ENCODE measurements at regions not wholly inside any gene's neighbourhood (a gene's known extent, or its start where the extent isn't known, plus 50 kb on each side); places are given as distances from the start of the nearest gene placed in this dataset.

DNA sequence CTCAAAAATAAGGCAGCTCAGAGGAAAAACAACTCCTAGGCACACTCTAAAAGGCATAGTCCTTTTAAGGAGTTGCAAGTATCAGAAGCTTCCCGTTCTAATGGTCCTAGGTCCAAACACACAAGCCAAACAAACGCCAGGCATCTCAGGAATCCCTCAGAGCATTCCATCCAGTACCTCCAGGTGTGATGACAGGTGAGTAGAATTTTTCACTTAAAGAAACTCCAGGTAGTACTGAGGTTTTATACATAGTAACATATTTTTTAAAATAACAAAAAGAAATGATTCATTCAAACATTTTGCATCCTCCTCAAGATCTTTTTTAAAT is 1092.3 kb downstream of the TUSC7 start:
- TF ChIP-seq, protein P1, sequence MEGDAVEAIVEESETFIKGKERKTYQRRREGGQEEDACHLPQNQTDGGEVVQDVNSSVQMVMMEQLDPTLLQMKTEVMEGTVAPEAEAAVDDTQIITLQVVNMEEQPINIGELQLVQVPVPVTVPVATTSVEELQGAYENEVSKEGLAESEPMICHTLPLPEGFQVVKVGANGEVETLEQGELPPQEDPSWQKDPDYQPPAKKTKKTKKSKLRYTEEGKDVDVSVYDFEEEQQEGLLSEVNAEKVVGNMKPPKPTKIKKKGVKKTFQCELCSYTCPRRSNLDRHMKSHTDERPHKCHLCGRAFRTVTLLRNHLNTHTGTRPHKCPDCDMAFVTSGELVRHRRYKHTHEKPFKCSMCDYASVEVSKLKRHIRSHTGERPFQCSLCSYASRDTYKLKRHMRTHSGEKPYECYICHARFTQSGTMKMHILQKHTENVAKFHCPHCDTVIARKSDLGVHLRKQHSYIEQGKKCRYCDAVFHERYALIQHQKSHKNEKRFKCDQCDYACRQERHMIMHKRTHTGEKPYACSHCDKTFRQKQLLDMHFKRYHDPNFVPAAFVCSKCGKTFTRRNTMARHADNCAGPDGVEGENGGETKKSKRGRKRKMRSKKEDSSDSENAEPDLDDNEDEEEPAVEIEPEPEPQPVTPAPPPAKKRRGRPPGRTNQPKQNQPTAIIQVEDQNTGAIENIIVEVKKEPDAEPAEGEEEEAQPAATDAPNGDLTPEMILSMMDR (IDR thresholded peaks at IDR 0.05) = no peak
- TF ChIP-seq POLR2A (IDR thresholded peaks at IDR 0.05) = no peak

Measured in transverse colon (tissue), 3 donors.